Mesendoderm (in vitro differentiated cells): ENCODE measurements at regions not wholly inside any gene's neighbourhood (a gene's known extent, or its start where the extent isn't known, plus 50 kb on each side); places are given as distances from the start of the nearest gene placed in this dataset.
A peak's percentile ranks its signal among the peaks of the same experiment; 100 is the strongest.

ENCODE experiments used
- DNase-seq: peaks from one replicate; pipeline ENCODE4 v3.0.0; 2013
- H2AK5ac ChIP-seq: 2 replicates; pipeline ENCODE4 v1.6.1; 2013; ENCODE audit warnings: low read length, inconsistent platforms
- H2BK120ac ChIP-seq: 2 replicates; pipeline ENCODE4 v1.6.1; 2013; ENCODE audit warnings: low read depth, mild to moderate bottlenecking, low read length, moderate library complexity, mixed read lengths
- H2BK15ac ChIP-seq: replicated peaks from 2 replicates; pipeline ENCODE4 v1.6.1; 2013; ENCODE audit warnings: low read depth, mild to moderate bottlenecking, moderate library complexity
- H2BK5ac ChIP-seq: 2 replicates; pipeline ENCODE4 v1.6.1; 2013; ENCODE audit warnings: low read length, inconsistent platforms
- H3K18ac ChIP-seq: 2 replicates; pipeline ENCODE4 v1.6.1; 2013; ENCODE audit warnings: mild to moderate bottlenecking, low read length, mixed read lengths
- H3K23ac ChIP-seq: one replicate; pipeline ENCODE4 v1.6.1; 2013; ENCODE audit warnings: low read length
- H3K27ac ChIP-seq: 2 replicates; pipeline ENCODE4 v1.5.1; 2013; ENCODE audit warnings: low read depth, mild to moderate bottlenecking, inconsistent platforms, low read length, moderate library complexity
- H3K27me3 ChIP-seq: 2 replicates; pipeline ENCODE4 v1.6.1; 2013; ENCODE audit warnings: low read length, control low read depth, mild to moderate bottlenecking, inconsistent platforms; ENCODE audit not compliant: insufficient read depth, poor library complexity
- H3K36me3 ChIP-seq: 2 replicates; pipeline ENCODE4 v1.6.1; 2013; ENCODE audit warnings: low read length, inconsistent platforms; ENCODE audit not compliant: control insufficient read depth, insufficient read depth
- H3K4ac ChIP-seq: one replicate; pipeline ENCODE4 v1.6.1; 2013; ENCODE audit warnings: low read depth, mild to moderate bottlenecking, low read length, moderate library complexity
- H3K4me1 ChIP-seq: 2 replicates; pipeline ENCODE4 v1.6.1; 2013; ENCODE audit warnings: low read depth, low read length, inconsistent platforms; ENCODE audit not compliant: control insufficient read depth
- H3K4me2 ChIP-seq: 2 replicates; pipeline ENCODE4 v1.6.1; 2013; ENCODE audit warnings: low read length
- H3K4me3 ChIP-seq: 2 replicates; pipeline ENCODE4 v1.5.1; 2013; ENCODE audit warnings: mild to moderate bottlenecking, low read length
- H3K56ac ChIP-seq: one replicate; pipeline ENCODE4 v1.6.1; 2013; ENCODE audit warnings: low read length
- H3K79me1 ChIP-seq: 2 replicates; pipeline ENCODE4 v1.6.1; 2013; ENCODE audit warnings: low read length, inconsistent platforms
- H3K79me2 ChIP-seq: 2 replicates; pipeline ENCODE4 v1.6.1; 2013; ENCODE audit warnings: mild to moderate bottlenecking, low read length; ENCODE audit not compliant: control insufficient read depth, insufficient read depth
- H3K9ac ChIP-seq: 2 replicates; pipeline ENCODE4 v1.6.1; 2013; ENCODE audit warnings: low read length, inconsistent platforms
- H4K5ac ChIP-seq: one replicate; pipeline ENCODE4 v1.6.1; 2013; ENCODE audit warnings: low read length
- H4K8ac ChIP-seq: one replicate; pipeline ENCODE4 v1.6.1; 2013; ENCODE audit warnings: low read depth, mild to moderate bottlenecking, control low read depth, low read length, moderate library complexity
- WGBS: extraction: QIAGEN DNeasy Blood & Tissue Kit; methylation state at CpG from one replicate; pipeline ENCODE4 v1.1.7; 2013; ENCODE audit warnings: low lambda C conversion rate, missing lambda C conversion rate; ENCODE audit not compliant: insufficient coverage; ENCODE audit errors: extremely low coverage; 5-methylcytosine and 5-hydroxymethylcytosine counted together

- Histone ChIP-seq H3K79me2 (no peaks in the 10 kb centered on the region), H3K4me3 (no peak overlapping the region), H3K18ac (no peak overlapping the region), H2BK5ac (no peak overlapping the region), H3K79me1 (no peaks in the 10 kb centered on the region), H4K5ac (no peak overlapping the region), H3K27me3 (no peaks in the 10 kb centered on the region), H3K4me2 (no peak overlapping the region), H4K8ac (no peak overlapping the region), H3K36me3 (no peaks in the 10 kb centered on the region), H3K4ac (no peak overlapping the region), H3K9ac (no peak overlapping the region), H2BK120ac (no peak overlapping the region), H3K23ac (no peak overlapping the region), H3K56ac (no peak overlapping the region), H2AK5ac (no peak overlapping the region), H2BK15ac (no peak overlapping the region), H3K4me1 (no peaks in the 10 kb centered on the region), H3K27ac (no peak overlapping the region)
- DNase-seq = no peak
Measured at GRCh38 chr1:105874621-105875020, 1181.9 kb upstream of the PRMT6 start.

DNA sequence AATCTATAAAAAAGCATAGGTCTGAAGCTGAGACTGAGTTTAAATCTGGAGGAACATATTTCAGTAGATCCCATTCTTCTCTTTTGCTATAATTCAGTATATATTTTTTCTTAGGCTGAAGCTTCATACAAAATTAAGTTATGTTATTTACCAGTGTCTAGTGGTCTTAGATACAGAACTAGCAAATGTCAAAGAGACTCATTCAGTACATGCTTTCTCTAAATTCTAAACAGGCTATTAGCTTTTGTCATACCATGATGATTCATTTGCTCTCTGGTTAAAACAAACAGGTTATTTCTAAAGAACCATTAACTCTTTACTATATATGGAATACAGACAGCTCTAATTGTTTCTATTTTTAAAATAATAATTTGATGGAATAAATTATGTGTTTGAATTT, 1170.2 kb upstream of the PRMT6 start:
- Histone ChIP-seq H3K79me2 (no peaks in the 10 kb centered on the region), H3K9ac (no peak overlapping the region), H3K4me3 (no peak overlapping the region), H3K27me3 (no peaks in the 10 kb centered on the region), H2BK5ac (no peak overlapping the region), H3K36me3 (no peaks in the 10 kb centered on the region), H3K79me1 (no peaks in the 10 kb centered on the region), H2BK120ac (no peak overlapping the region), H3K4me1 (no peaks in the 10 kb centered on the region), H3K18ac (no peak overlapping the region), H2BK15ac (no peak overlapping the region), H4K8ac (no peak overlapping the region), H2AK5ac (no peak overlapping the region), H4K5ac (no peak overlapping the region), H3K56ac (no peak overlapping the region), H3K4ac (no peak overlapping the region), H3K27ac (no peak overlapping the region), H3K4me2 (no peak overlapping the region), H3K23ac (no peak overlapping the region)
- DNase-seq = no peak

DNA sequence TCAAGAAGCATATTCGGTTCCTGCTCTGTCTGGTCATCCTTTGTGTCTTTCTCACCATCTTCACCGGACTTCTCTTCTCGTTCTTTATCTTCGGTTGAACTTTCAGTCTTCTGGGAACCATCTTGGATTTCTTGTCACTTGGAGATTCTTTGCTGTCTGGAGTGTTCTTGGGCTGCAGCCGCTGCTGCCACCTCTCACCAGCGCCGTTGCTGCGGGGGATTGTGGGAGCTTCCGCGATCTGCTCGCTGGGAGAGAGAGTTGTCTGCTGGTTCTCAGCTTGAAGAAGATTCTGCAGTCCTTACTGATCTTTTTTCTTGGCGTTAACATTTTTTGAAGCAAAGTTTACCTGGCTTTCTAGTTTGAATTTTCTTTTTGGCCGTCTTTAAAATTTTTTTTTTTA, 1165.2 kb upstream of the PRMT6 start:
- Histone ChIP-seq H2BK120ac (no peak overlapping the region), H4K8ac (no peak overlapping the region), H3K27me3 (no peaks in the 10 kb centered on the region), H3K23ac (no peak overlapping the region), H2AK5ac (no peak overlapping the region), H3K9ac (no peak overlapping the region), H3K27ac (no peak overlapping the region), H2BK15ac (no peak overlapping the region), H3K4ac (no peak overlapping the region), H3K36me3 (no peaks in the 10 kb centered on the region), H4K5ac (no peak overlapping the region), H2BK5ac (no peak overlapping the region), H3K56ac (no peak overlapping the region), H3K4me2 (no peak overlapping the region), H3K4me1 (no peaks in the 10 kb centered on the region), H3K79me2 (no peaks in the 10 kb centered on the region), H3K79me1 (no peaks in the 10 kb centered on the region), H3K18ac (no peak overlapping the region), H3K4me3 (no peak overlapping the region)
- DNase-seq = no peak
- no CpG with 5 or more reads among the region's 13 CpGs for WGBS

DNA sequence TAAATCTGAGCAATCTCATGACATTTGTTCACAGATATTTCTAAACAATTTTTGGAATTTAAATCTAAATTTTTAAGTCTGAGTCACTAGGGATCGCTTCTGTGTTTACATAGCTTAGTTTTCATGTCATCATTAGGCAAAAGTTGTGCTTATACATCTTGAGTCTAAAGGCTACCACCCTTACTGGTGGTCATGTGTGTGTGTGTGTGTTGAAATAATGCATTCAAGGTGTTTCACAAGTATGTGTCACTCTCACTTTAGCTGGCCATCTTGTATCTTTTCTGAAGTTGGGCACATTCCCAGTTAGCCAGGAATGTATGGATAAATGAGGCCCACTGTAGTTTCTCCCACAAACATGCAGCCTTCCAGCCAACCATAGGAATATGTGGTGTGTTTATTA, 1162.5 kb upstream of the PRMT6 start:
- Histone ChIP-seq H3K79me2 (no peaks in the 10 kb centered on the region), H4K8ac (no peak overlapping the region), H2BK120ac (no peak overlapping the region), H3K4ac (no peak overlapping the region), H3K4me1 (no peaks in the 10 kb centered on the region), H3K27me3 (no peaks in the 10 kb centered on the region), H2BK5ac (no peak overlapping the region), H4K5ac (no peak overlapping the region), H3K79me1 (no peaks in the 10 kb centered on the region), H3K18ac (no peak overlapping the region), H3K56ac (no peak overlapping the region), H3K4me3 (no peak overlapping the region), H2BK15ac (no peak overlapping the region), H2AK5ac (no peak overlapping the region), H3K9ac (no peak overlapping the region), H3K27ac (no peak overlapping the region), H3K4me2 (no peak overlapping the region), H3K36me3 (no peaks in the 10 kb centered on the region), H3K23ac (no peak overlapping the region)
- no peak for DNase-seq
- no CpG with 5 or more reads among the region's 1 CpG for whole genome bisulfite sequencing

- Histone ChIP-seq H3K36me3 (no peaks in the 10 kb centered on the region), H3K23ac (no peak overlapping the region), H3K18ac (no peak overlapping the region), H3K27me3 (no peaks in the 10 kb centered on the region), H3K56ac (no peak overlapping the region), H4K8ac (no peak overlapping the region), H3K4me1 (no peaks in the 10 kb centered on the region), H3K27ac (no peak overlapping the region), H2BK15ac (no peak overlapping the region), H3K4ac (no peak overlapping the region), H2BK5ac (no peak overlapping the region), H4K5ac (no peak overlapping the region), H3K4me3 (no peak overlapping the region), H3K4me2 (no peak overlapping the region), H3K79me2 (no peaks in the 10 kb centered on the region), H2AK5ac (no peak overlapping the region), H3K9ac (no peak overlapping the region), H3K79me1 (no peaks in the 10 kb centered on the region), H2BK120ac (no peak overlapping the region)
- WGBS = no CpG with 5 or more reads among the region's 2 CpGs
- DNase-seq = peak; percentile 48
Measured at GRCh38 chr1:105909811-105910210, 1146.7 kb upstream of the PRMT6 start.

- no CpG with 5 or more reads among the region's 5 CpGs for WGBS
- no peak for DNase-seq
- H3K23ac ChIP-seq = no peak overlapping the region
- H3K36me3 ChIP-seq = no peaks in the 10 kb centered on the region
- H4K8ac ChIP-seq = no peak overlapping the region
- H3K18ac ChIP-seq = no peak overlapping the region
- H4K5ac ChIP-seq = no peak overlapping the region
- no peaks in the 10 kb centered on the region for H3K27me3 ChIP-seq
- H3K4me1 ChIP-seq = no peaks in the 10 kb centered on the region
- no peak overlapping the region for H2AK5ac ChIP-seq
- no peaks in the 10 kb centered on the region for H3K79me2 ChIP-seq
- H3K27ac ChIP-seq = no peak overlapping the region
- H2BK15ac ChIP-seq = no peak overlapping the region
- H3K4me3 ChIP-seq = no peak overlapping the region
- no peak overlapping the region for H3K4me2 ChIP-seq
- no peak overlapping the region for H2BK5ac ChIP-seq
- H3K4ac ChIP-seq = no peak overlapping the region
- no peak overlapping the region for H3K9ac ChIP-seq
- no peak overlapping the region for H2BK120ac ChIP-seq
- no peaks in the 10 kb centered on the region for H3K79me1 ChIP-seq
- no peak overlapping the region for H3K56ac ChIP-seq
Measured at GRCh38 chr1:105914403-105914802, 1142.1 kb upstream of the PRMT6 start.
